PC-3 (cell line): ENCODE measurements at regions not wholly inside any gene's neighbourhood (a gene's known extent, or its start where the extent isn't known, plus 50 kb on each side); places are given as distances from the start of the nearest gene placed in this dataset.

Source experiments
- ATAC-seq: fragments of 200-7000 bp; cut with Tn5 transposase; 2 replicates; pipeline ENCODE4 v1.9.1; 2020; ENCODE audit warnings: mild to moderate bottlenecking, moderate library complexity
- BruUV-seq: library from RNA; stranded (reverse); fragments of 400-500 nt; replicated peaks from 2 replicates; lab custom pipeline; 2021; lab: Mats Ljungman, UMichigan
- CTCF ChIA-PET: fragments of 300-600 bp; sonication (Branson Sonifier 250); formaldehyde crosslinking; loops from one replicate; lab custom pipeline; 2022; ENCODE audit warnings: antibody characterized with exemption; lab: Charles Lee
- POLR2A ChIA-PET: fragments of 300-600 bp; sonication (Branson Sonifier 250); formaldehyde crosslinking; loops from one replicate; lab custom pipeline; 2022; ENCODE audit warnings: antibody characterized with exemption; ENCODE audit not compliant: unreplicated experiment; lab: Charles Lee
- DNase-seq: peaks from one replicate; pipeline ENCODE4 v3.0.0-alpha.2; 2015
- H2AFZ ChIP-seq: fragments of 300-600 bp; sonication (generic); 2 replicates; pipeline ENCODE4 v1.6.0; 2016; ENCODE audit warnings: antibody characterized with exemption, low read length
- H3F3A ChIP-seq: fragments of 300-600 bp; sonication (generic); one replicate; pipeline ENCODE4 v1.6.0; 2017; ENCODE audit warnings: antibody characterized with exemption, low read length, control low read depth, mild to moderate bottlenecking; ENCODE audit not compliant: unreplicated experiment
- H3K27ac ChIP-seq: fragments of 300-600 bp; sonication (generic); 2 replicates; pipeline ENCODE4 v1.5.1; 2016; ENCODE audit warnings: mild to moderate bottlenecking, low read length
- H3K27me3 ChIP-seq: fragments of 300-600 bp; sonication (generic); 2 replicates; pipeline ENCODE4 v1.6.1; 2016; ENCODE audit warnings: low read length, mixed read lengths
- H3K36me3 ChIP-seq: fragments of 300-600 bp; sonication (generic); 2 replicates; pipeline ENCODE4 v1.6.1; 2016; ENCODE audit warnings: low read depth, mixed run types, low read length, mixed read lengths
- H3K4me1 ChIP-seq: fragments of 300-600 bp; sonication (generic); 2 replicates; pipeline ENCODE4 v1.5.1; 2016; ENCODE audit warnings: low read length; ENCODE audit not compliant: insufficient read depth
- H3K4me2 ChIP-seq: fragments of 300-600 bp; sonication (generic); 2 replicates; pipeline ENCODE4 v1.6.0; 2016; ENCODE audit warnings: low read length
- H3K4me3 ChIP-seq: fragments of 300-600 bp; sonication (generic); 2 replicates; pipeline ENCODE4 v1.5.1; 2016; ENCODE audit warnings: mild to moderate bottlenecking, low read length, mixed read lengths
- H3K79me2 ChIP-seq: fragments of 300-600 bp; sonication (generic); 2 replicates; pipeline ENCODE4 v1.6.1; 2017; ENCODE audit warnings: low read length, mixed read lengths
- H3K9ac ChIP-seq: fragments of 300-600 bp; sonication (generic); 2 replicates; pipeline ENCODE4 v1.6.0; 2016; ENCODE audit warnings: mild to moderate bottlenecking, low read length
- H3K9me2 ChIP-seq: fragments of 300-600 bp; sonication (generic); replicated peaks from 2 replicates; pipeline ENCODE4 v1.6.1; 2016; ENCODE audit warnings: mixed run types, low read length, mixed read lengths
- H3K9me3 ChIP-seq: fragments of 300-600 bp; sonication (generic); 2 replicates; pipeline ENCODE4 v1.6.1; 2016; ENCODE audit warnings: low read length, mixed read lengths
- H4K20me1 ChIP-seq: fragments of 300-600 bp; sonication (generic); 2 replicates; pipeline ENCODE4 v1.6.1; 2016; ENCODE audit warnings: low read length, mixed read lengths
- CTCF ChIP-seq: fragments of 300-600 bp; sonication (generic); conservative IDR thresholded peaks from 2 replicates; pipeline ENCODE4 v1.5.1; 2017; ENCODE audit warnings: antibody characterized with exemption, low read depth, mild to moderate bottlenecking, low read length
- EZH2 ChIP-seq: fragments of 300-600 bp; sonication (generic); IDR thresholded peaks from one replicate; pipeline ENCODE4 v1.6.1; 2017; ENCODE audit warnings: antibody characterized with exemption, mild to moderate bottlenecking, low read length; ENCODE audit not compliant: unreplicated experiment
- EZH2phosphoT487 ChIP-seq: fragments of 300-600 bp; sonication (generic); IDR thresholded peaks from 2 replicates; pipeline ENCODE4 v1.6.1; 2018; ENCODE audit warnings: mild to moderate bottlenecking, antibody characterized with exemption, low read length, borderline replicate concordance
- intact Hi-C: fragments of 100-400 bp; cut with micrococcal nuclease; formaldehyde crosslinking; loops from 2 replicates; pipeline ENCODE4 v1.9.0; 2023

- Histone ChIP-seq H4K20me1 (no peaks in the 10 kb centered on the region), H3K79me2 (no peaks in the 10 kb centered on the region), H3K36me3 (no peaks in the 10 kb centered on the region), H3K27me3 (no peaks in the 10 kb centered on the region), H3K9me3 (no peaks in the 10 kb centered on the region), H3K4me2 (peak overlapping the region; percentile 51), H3K9me2 (no peaks in the 10 kb centered on the region), H3K9ac (no peak overlapping the region), H3K27ac (no peak overlapping the region), H3F3A (no peaks in the 10 kb centered on the region), H3K4me3 (peak overlapping the region; percentile 24; the same call in 1 of the 2 replicates), H3K4me1 (no peaks in the 10 kb centered on the region), H2AFZ (peak overlapping the region; percentile 62)
- intact Hi-C loops = no loop called here
- ChIA-PET POLR2A (interaction anchor here (0.6 kb wide), 1 partner anchor 46 kb away, joined by 4 read pairs; no protein-coding TSS in a partner anchor), CTCF (no interaction called here)
- no peak for ATAC-seq
- no peak for DNase-seq
- TF ChIP-seq EZH2 (no peak), EZH2phosphoT487 (no peak), CTCF (no peak)
- BruUV-seq = no TSS peak
Measured at GRCh38 chr5:106680330-106680729, 990.4 kb downstream of the EFNA5 start.

GRCh38 chr5:106677057-106677456 is 993.7 kb downstream of the EFNA5 start:
- Histone ChIP-seq H3K9me2 (no peaks in the 10 kb centered on the region), H3K4me2 (no peak overlapping the region), H3K4me1 (no peaks in the 10 kb centered on the region), H3K36me3 (no peaks in the 10 kb centered on the region), H4K20me1 (no peaks in the 10 kb centered on the region), H2AFZ (no peak overlapping the region), H3F3A (no peaks in the 10 kb centered on the region), H3K4me3 (no peak overlapping the region), H3K27me3 (no peaks in the 10 kb centered on the region), H3K27ac (no peak overlapping the region), H3K9ac (no peak overlapping the region), H3K9me3 (no peaks in the 10 kb centered on the region), H3K79me2 (no peaks in the 10 kb centered on the region)
- ATAC-seq (no peak), DNase-seq (no peak)
- ChIA-PET CTCF (no interaction called here), POLR2A (no interaction called here)
- no peak for TF ChIP-seq CTCF
- TF ChIP-seq EZH2phosphoT487 = no peak
- BruUV-seq = no TSS peak
- intact Hi-C loops = no loop called here

DNA sequence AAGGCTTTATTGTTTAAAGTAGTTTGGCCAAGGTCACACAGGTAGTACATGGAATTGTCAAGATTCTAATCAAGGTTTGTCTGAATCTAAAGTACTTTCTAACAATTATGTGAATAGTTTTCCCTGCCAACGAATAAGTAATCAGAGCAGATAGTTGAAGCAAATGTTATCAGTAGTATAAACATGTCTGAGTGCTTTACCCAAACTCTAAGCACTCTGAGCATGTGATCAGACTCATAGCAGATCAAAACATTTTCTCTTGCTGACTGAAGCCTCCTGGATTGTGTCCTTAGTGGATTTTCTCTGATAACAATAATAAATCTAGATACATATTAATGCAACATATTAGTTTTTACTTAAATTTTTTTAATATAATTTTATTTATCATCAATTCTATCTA is 995.0 kb downstream of the EFNA5 start:
- Histone ChIP-seq H3K9me3 (no peaks in the 10 kb centered on the region), H3K9me2 (no peaks in the 10 kb centered on the region), H3K4me1 (no peaks in the 10 kb centered on the region), H3K4me2 (no peak overlapping the region), H4K20me1 (no peaks in the 10 kb centered on the region), H3K27me3 (no peaks in the 10 kb centered on the region), H3F3A (no peaks in the 10 kb centered on the region), H2AFZ (no peak overlapping the region), H3K27ac (no peak overlapping the region), H3K79me2 (no peaks in the 10 kb centered on the region), H3K36me3 (no peaks in the 10 kb centered on the region), H3K9ac (no peak overlapping the region), H3K4me3 (no peak overlapping the region)
- no peak for DNase-seq
- BruUV-seq = no TSS peak
- no peak for ATAC-seq
- TF ChIP-seq CTCF (no peak), EZH2phosphoT487 (no peak), EZH2 (no peak)
- intact Hi-C loops = no loop called here
- ChIA-PET POLR2A (no interaction called here), CTCF (no interaction called here)
